Tibial nerve (tissue), 4 donors: ENCODE measurements at regions not wholly inside any gene's neighbourhood (a gene's known extent, or its start where the extent isn't known, plus 50 kb on each side); places are given as distances from the start of the nearest gene placed in this dataset.

Source experiments
- CTCF ChIP-seq, 5 experiments: fragments of 200-600 bp in 3 of 5; fragments of 450-650 bp in 2 of 5; sonication (generic) in 3 of 5; IDR thresholded peaks; one replicate each; pipeline ENCODE4 v1.5.1; 2016 to 2019; ENCODE audit warnings: antibody characterized with exemption in 5 of 5, mild to moderate bottlenecking in 3 of 5, moderate library complexity in 2 of 5
- EP300 ChIP-seq, 2 donors: sonication (generic); formaldehyde crosslinking; IDR thresholded peaks; one replicate each; pipeline ENCODE4 v1.6.1; 2017; ENCODE audit warnings: antibody characterized with exemption in 2 of 2, mild to moderate bottlenecking in 1 of 2
- POLR2A ChIP-seq, 2 donors: fragments of 450-650 bp; IDR thresholded peaks; one replicate each; pipeline ENCODE4 v1.6.1; 2017; ENCODE audit warnings: antibody characterized with exemption in 2 of 2, mild to moderate bottlenecking in 2 of 2, moderate library complexity in 2 of 2

- TF ChIP-seq CTCF (IDR thresholded peaks at IDR 0.05) (no peak), POLR2A (IDR thresholded peaks at IDR 0.05) (no peak), EP300 (IDR thresholded peaks at IDR 0.05) (no peak)
These were observed 228.4 kb upstream of the EYS start for GRCh38 chr6:65935412-65935811.
